Spinal cord (tissue), 9 donors: ENCODE measurements at regions not wholly inside any gene's neighbourhood (a gene's known extent, or its start where the extent isn't known, plus 50 kb on each side); places are given as distances from the start of the nearest gene placed in this dataset.

Experiments
- DNase-seq, 6 donors: peaks; one replicate each; pipeline versions ENCODE4 v3.0.0 to v3.0.0-alpha.2; 2013 to 2015; ENCODE audit warnings: low spot score in 6 of 6, low read depth in 4 of 6
- H3K27ac ChIP-seq: one replicate; pipeline ENCODE4 v1.5.1; 2013; ENCODE audit warnings: low read depth, low read length, control low read depth
- H3K27me3 ChIP-seq: one replicate; pipeline ENCODE4 v1.6.1; 2013; ENCODE audit warnings: low read length; ENCODE audit not compliant: control insufficient read depth, insufficient read depth
- H3K36me3 ChIP-seq: one replicate; pipeline ENCODE4 v1.6.1; 2013; ENCODE audit warnings: low read length; ENCODE audit not compliant: control insufficient read depth, insufficient read depth
- H3K4me1 ChIP-seq: one replicate; pipeline ENCODE4 v1.6.1; 2013; ENCODE audit warnings: low read length; ENCODE audit not compliant: control insufficient read depth, insufficient read depth
- H3K4me3 ChIP-seq: one replicate; pipeline ENCODE4 v1.5.1; 2013; ENCODE audit warnings: low read depth, low read length, control low read depth
- H3K9me3 ChIP-seq: one replicate; pipeline ENCODE4 v1.6.1; 2013; ENCODE audit warnings: low read length; ENCODE audit not compliant: control insufficient read depth, insufficient read depth
- WGBS: methylation state at CpG from one replicate; pipeline ENCODE4 v1.1.5; 2013; ENCODE audit warnings: missing lambda C conversion rate; ENCODE audit not compliant: insufficient coverage; 5-methylcytosine and 5-hydroxymethylcytosine counted together
- donor health status: healthy.

GRCh38 chr1:8198522-8198921 lies 119.4 kb upstream of the SLC45A1 start:
- WGBS = 86% methylated on average over 1 of the region's 6 CpGs
- no peaks in the 10 kb centered on the region for H3K9me3 ChIP-seq
- no peaks in the 10 kb centered on the region for H3K27me3 ChIP-seq
- no peak for DNase-seq
- H3K27ac ChIP-seq = no peak overlapping the region
- no peaks in the 10 kb centered on the region for H3K36me3 ChIP-seq
- peaks cover 15% of the 10 kb centered on the region for H3K4me1 ChIP-seq
- H3K4me3 ChIP-seq = no peak overlapping the region

GRCh38 chr1:8197493-8198282 lies 120.2 kb upstream of the SLC45A1 start:
- Histone ChIP-seq H3K36me3 (no peaks in the 10 kb centered on the region), H3K9me3 (no peaks in the 10 kb centered on the region), H3K4me3 (no peak overlapping the region), H3K27ac (no peak overlapping the region), H3K27me3 (no peaks in the 10 kb centered on the region), H3K4me1 (peaks cover 14% of the 10 kb centered on the region)
- 87% methylated on average over 16 of the region's 20 CpGs for WGBS
- no peak for DNase-seq

- no peak for DNase-seq
- Histone ChIP-seq H3K4me1 (no peaks in the 10 kb centered on the region), H3K27ac (peak overlapping the region; percentile 50), H3K9me3 (no peaks in the 10 kb centered on the region), H3K36me3 (no peaks in the 10 kb centered on the region), H3K27me3 (no peaks in the 10 kb centered on the region), H3K4me3 (no peak overlapping the region)
- WGBS = no CpG with 5 or more reads among the region's 14 CpGs
Observed at GRCh38 chr1:8194481-8195227, 123.3 kb upstream of the SLC45A1 start.

GRCh38 chr1:8193840-8194406 lies 124.0 kb upstream of the SLC45A1 start:
- Histone ChIP-seq H3K4me1 (no peaks in the 10 kb centered on the region), H3K27me3 (no peaks in the 10 kb centered on the region), H3K4me3 (no peak overlapping the region), H3K9me3 (no peaks in the 10 kb centered on the region), H3K36me3 (no peaks in the 10 kb centered on the region), H3K27ac (no peak overlapping the region)
- no peak for DNase-seq
- WGBS = 73% methylated on average over 6 of the region's 8 CpGs

- Histone ChIP-seq H3K27ac (no peak overlapping the region), H3K36me3 (no peaks in the 10 kb centered on the region), H3K27me3 (no peaks in the 10 kb centered on the region), H3K4me3 (no peak overlapping the region), H3K9me3 (no peaks in the 10 kb centered on the region), H3K4me1 (no peaks in the 10 kb centered on the region)
- DNase-seq = no peak
- WGBS = 82% methylated on average over 5 of the region's 9 CpGs
Observed at GRCh38 chr1:8191474-8191873, 126.4 kb upstream of the SLC45A1 start.

- no peaks in the 10 kb centered on the region for H3K4me1 ChIP-seq
Observed at GRCh38 chr1:8189931-8190483, 127.9 kb upstream of the SLC45A1 start.

GRCh38 chr1:8185400-8185799 lies 132.5 kb upstream of the SLC45A1 start:
- Histone ChIP-seq H3K9me3 (no peaks in the 10 kb centered on the region), H3K4me3 (no peak overlapping the region), H3K4me1 (no peaks in the 10 kb centered on the region), H3K27ac (no peak overlapping the region), H3K36me3 (no peaks in the 10 kb centered on the region), H3K27me3 (no peaks in the 10 kb centered on the region)
- 93% methylated on average over 3 of the region's 5 CpGs for WGBS
- no peak for DNase-seq

More at GRCh38 chr1:8189931-8190483, 127.9 kb upstream of the SLC45A1 start:
- Histone ChIP-seq H3K9me3 (no peaks in the 10 kb centered on the region), H3K36me3 (no peaks in the 10 kb centered on the region), H3K4me3 (no peak overlapping the region), H3K27ac (peak overlapping the region; percentile 52), H3K27me3 (no peaks in the 10 kb centered on the region)
- WGBS = 91% methylated on average over 6 of the region's 6 CpGs
- DNase-seq = peak in 1 of 6 donors; percentile 43

- 100% methylated on average over 1 of the region's 3 CpGs for WGBS
- H3K9me3 ChIP-seq = peaks cover 3% of the 10 kb centered on the region
- no peaks in the 10 kb centered on the region for H3K27me3 ChIP-seq
- H3K36me3 ChIP-seq = no peaks in the 10 kb centered on the region
- H3K4me3 ChIP-seq = no peak overlapping the region
- no peak overlapping the region for H3K27ac ChIP-seq
- no peaks in the 10 kb centered on the region for H3K4me1 ChIP-seq
- DNase-seq = no peak
Observed at GRCh38 chr1:8184301-8184700, 133.6 kb upstream of the SLC45A1 start.

- 89% methylated on average over 3 of the region's 12 CpGs for WGBS
- H3K9me3 ChIP-seq = peaks cover 8% of the 10 kb centered on the region
- DNase-seq = no peak
- H3K27me3 ChIP-seq = no peaks in the 10 kb centered on the region
- no peaks in the 10 kb centered on the region for H3K4me1 ChIP-seq
- no peak overlapping the region for H3K4me3 ChIP-seq
- no peak overlapping the region for H3K27ac ChIP-seq
- H3K36me3 ChIP-seq = no peaks in the 10 kb centered on the region
Observed at GRCh38 chr1:8182034-8182761, 135.7 kb upstream of the SLC45A1 start.
